BJ (cell line): ENCODE measurements at regions not wholly inside any gene's neighbourhood (a gene's known extent, or its start where the extent isn't known, plus 50 kb on each side); places are given as distances from the start of the nearest gene placed in this dataset.

Source experiments
- CTCF ChIA-PET: fragments of 350-600 bp; formaldehyde crosslinking; extraction: SDS; loops from one replicate; lab custom pipeline; 2021; ENCODE audit warnings: antibody characterized with exemption, inconsistent platforms; lab: Yijun Ruan, JAX
- POLR2A ChIA-PET: fragments of 300-600 bp; sonication (Branson Sonifier 250); formaldehyde crosslinking; extraction: SDS; loops from one replicate; lab custom pipeline; 2021; ENCODE audit warnings: antibody characterized with exemption; lab: Charles Lee
- DNase-seq: peaks from one replicate; pipeline ENCODE4 v3.0.0-alpha.2; 2011; ENCODE audit warnings: low read depth
- H3K27me3 ChIP-seq: 2 replicates; pipeline ENCODE4 v1.6.0; 2011; ENCODE audit warnings: low read length; ENCODE audit not compliant: control insufficient read depth, insufficient read depth
- H3K36me3 ChIP-seq: 2 replicates; pipeline ENCODE4 v1.5.1; 2011; ENCODE audit warnings: low read length; ENCODE audit not compliant: control insufficient read depth, insufficient read depth
- H3K4me3 ChIP-seq: 2 replicates; pipeline ENCODE4 v1.5.1; 2011; ENCODE audit warnings: low read depth, mild to moderate bottlenecking, control low read depth, low read length
- TF ChIP-seq, protein P1 (sequence below): IDR thresholded peaks from 2 replicates; pipeline ENCODE4 v1.5.1; 2011; ENCODE audit warnings: low read depth, mild to moderate bottlenecking, control low read depth, inconsistent platforms, low read length, moderate library complexity; ENCODE audit not compliant: insufficient read depth

GRCh38 chr3:145648396-145648795 is 512.6 kb downstream of the PLOD2 start:
- Histone ChIP-seq H3K27me3 (no peaks in the 10 kb centered on the region), H3K36me3 (no peaks in the 10 kb centered on the region), H3K4me3 (no peak overlapping the region)
- POLR2A ChIA-PET, result no interaction called here
- no peak for DNase-seq
- CTCF ChIA-PET, result no interaction called here
- TF ChIP-seq, protein P1, sequence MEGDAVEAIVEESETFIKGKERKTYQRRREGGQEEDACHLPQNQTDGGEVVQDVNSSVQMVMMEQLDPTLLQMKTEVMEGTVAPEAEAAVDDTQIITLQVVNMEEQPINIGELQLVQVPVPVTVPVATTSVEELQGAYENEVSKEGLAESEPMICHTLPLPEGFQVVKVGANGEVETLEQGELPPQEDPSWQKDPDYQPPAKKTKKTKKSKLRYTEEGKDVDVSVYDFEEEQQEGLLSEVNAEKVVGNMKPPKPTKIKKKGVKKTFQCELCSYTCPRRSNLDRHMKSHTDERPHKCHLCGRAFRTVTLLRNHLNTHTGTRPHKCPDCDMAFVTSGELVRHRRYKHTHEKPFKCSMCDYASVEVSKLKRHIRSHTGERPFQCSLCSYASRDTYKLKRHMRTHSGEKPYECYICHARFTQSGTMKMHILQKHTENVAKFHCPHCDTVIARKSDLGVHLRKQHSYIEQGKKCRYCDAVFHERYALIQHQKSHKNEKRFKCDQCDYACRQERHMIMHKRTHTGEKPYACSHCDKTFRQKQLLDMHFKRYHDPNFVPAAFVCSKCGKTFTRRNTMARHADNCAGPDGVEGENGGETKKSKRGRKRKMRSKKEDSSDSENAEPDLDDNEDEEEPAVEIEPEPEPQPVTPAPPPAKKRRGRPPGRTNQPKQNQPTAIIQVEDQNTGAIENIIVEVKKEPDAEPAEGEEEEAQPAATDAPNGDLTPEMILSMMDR, result no peak

DNA sequence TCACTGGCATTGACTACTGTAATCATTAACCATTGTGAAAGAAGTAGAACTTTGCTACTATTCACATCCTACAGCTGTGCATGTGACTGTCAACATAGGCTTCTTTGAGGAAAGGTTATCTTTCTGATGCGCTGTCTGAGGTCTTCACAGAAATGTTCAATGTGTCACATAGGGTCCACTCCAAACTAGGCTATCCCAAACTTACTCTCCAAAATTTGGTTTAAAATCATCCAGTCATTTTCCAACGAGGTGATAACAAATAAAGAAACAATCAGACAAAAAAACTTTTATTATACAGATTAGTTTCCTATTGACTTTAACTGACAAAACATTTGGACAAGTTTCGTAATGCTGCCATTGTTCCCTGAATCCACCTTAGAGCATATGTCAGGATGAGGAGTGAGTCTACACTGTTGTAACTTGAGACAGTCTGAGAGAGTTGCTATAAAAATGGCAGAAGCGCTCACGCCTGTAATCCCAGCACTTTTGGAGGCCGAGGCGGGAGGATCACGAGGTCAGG is 511.6 kb downstream of the PLOD2 start:
- no peaks in the 10 kb centered on the region for H3K27me3 ChIP-seq
- TF ChIP-seq, protein P1, result no peak
- POLR2A ChIA-PET, result no interaction called here
- no peaks in the 10 kb centered on the region for H3K36me3 ChIP-seq
- CTCF ChIA-PET, result no interaction called here
- H3K4me3 ChIP-seq, result no peak overlapping the region
- no peak for DNase-seq

- DNase-seq, result no peak
- TF ChIP-seq, protein P1, result no peak
- no peaks in the 10 kb centered on the region for H3K36me3 ChIP-seq
- CTCF ChIA-PET, result no interaction called here
- POLR2A ChIA-PET, result no interaction called here
- no peak overlapping the region for H3K4me3 ChIP-seq
- H3K27me3 ChIP-seq, result no peaks in the 10 kb centered on the region
Measured at GRCh38 chr3:145650170-145650569, 510.8 kb downstream of the PLOD2 start.

DNA sequence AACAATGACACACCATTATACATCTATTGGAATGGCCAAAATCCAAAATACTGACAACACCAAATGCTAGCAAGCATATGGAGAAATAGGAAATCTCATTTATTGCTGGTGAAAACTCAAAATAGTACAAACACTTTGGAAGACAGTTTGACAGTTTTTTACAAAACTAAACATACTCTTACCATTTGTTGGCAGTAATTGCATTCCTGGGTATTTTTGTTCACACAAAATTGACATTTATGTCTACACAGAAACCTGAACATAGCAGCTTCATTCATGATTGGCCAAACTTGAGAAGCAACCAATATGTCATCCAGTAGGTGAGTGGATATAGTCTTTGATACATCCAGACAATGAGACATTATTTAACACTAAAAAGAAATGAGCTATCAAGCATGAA is 489.9 kb downstream of the PLOD2 start:
- POLR2A ChIA-PET, result no interaction called here
- CTCF ChIA-PET, result no interaction called here
- DNase-seq, result no peak
- Histone ChIP-seq H3K36me3 (no peaks in the 10 kb centered on the region), H3K27me3 (no peaks in the 10 kb centered on the region), H3K4me3 (no peak overlapping the region)
- TF ChIP-seq, protein P1, result no peak

GRCh38 chr3:145673838-145674237 is 487.1 kb downstream of the PLOD2 start:
- Histone ChIP-seq H3K36me3 (no peaks in the 10 kb centered on the region), H3K4me3 (no peak overlapping the region), H3K27me3 (no peaks in the 10 kb centered on the region)
- no peak for DNase-seq
- POLR2A ChIA-PET, result no interaction called here
- CTCF ChIA-PET, result no interaction called here
- TF ChIP-seq, protein P1, result no peak
